ENCODE measurements at regions not wholly inside any gene's neighbourhood (a gene's known extent, or its start where the extent isn't known, plus 50 kb on each side); places are given as distances from the start of the nearest gene placed in this dataset.

- no peak overlapping the region for H3K9ac ChIP-seq (ENCODE audit: insufficient read depth in 1 of 2, low read length in 2 of 2)
- DNase-seq (no peak), ATAC-seq (ENCODE audit: insufficient read depth, low FRiP score) (no peak)
- no peak for TF ChIP-seq CTCF (IDR thresholded peaks at IDR 0.05; ENCODE audit: control extremely low read depth, extremely low read depth)
- H3K9me3 ChIP-seq (ENCODE audit: control insufficient read depth in 4 of 4, insufficient read depth in 3 of 4, low read length in 3 of 4) = no peaks in the 10 kb centered on the region
- H3K27ac ChIP-seq (ENCODE audit: low read depth in 1 of 2, low read length in 1 of 2) = no peak overlapping the region
- H3K4me3 ChIP-seq = no peak overlapping the region
- peaks cover 0 to 12% (median 8%) of the 10 kb centered on the region in 5 donors for H3K4me1 ChIP-seq (ENCODE audit: control insufficient read depth in 5 of 5, insufficient read depth in 5 of 5, low read length in 5 of 5)
- H3K36me3 ChIP-seq (ENCODE audit: control insufficient read depth in 4 of 4, insufficient read depth in 4 of 4, low read length in 4 of 4) = no peaks in the 10 kb centered on the region
- H3K27me3 ChIP-seq (ENCODE audit: control insufficient read depth in 3 of 3, insufficient read depth in 3 of 3, low read length in 2 of 3) = no peaks in the 10 kb centered on the region
Observed at GRCh38 chr11:19661827-19662226, 50.8 kb upstream of the NAV2 start.

GRCh38 chr11:19660076-19660475 lies 52.6 kb upstream of the NAV2 start:
- WGBS, 2 donors = 44 to 50% methylated on average over 5 of the region's 5 CpGs
- Histone ChIP-seq H3K4me1 (ENCODE audit: control insufficient read depth in 5 of 5, insufficient read depth in 5 of 5, low read length in 5 of 5) (peaks cover 0 to 7% (median 3%) of the 10 kb centered on the region in 5 donors), H3K9me3 (ENCODE audit: control insufficient read depth in 4 of 4, insufficient read depth in 3 of 4, low read length in 3 of 4) (no peaks in the 10 kb centered on the region), H3K9ac (ENCODE audit: insufficient read depth in 1 of 2, low read length in 2 of 2) (no peak overlapping the region), H3K4me3 (no peak overlapping the region), H3K27me3 (ENCODE audit: control insufficient read depth in 3 of 3, insufficient read depth in 3 of 3, low read length in 2 of 3) (no peaks in the 10 kb centered on the region), H3K27ac (ENCODE audit: low read depth in 1 of 2, low read length in 1 of 2) (peak overlapping the region in 1 of 2 donors; percentile 32), H3K36me3 (ENCODE audit: control insufficient read depth in 4 of 4, insufficient read depth in 4 of 4, low read length in 4 of 4) (no peaks in the 10 kb centered on the region)
- ATAC-seq (ENCODE audit: insufficient read depth, low FRiP score) = peak; percentile 28
- no peak for DNase-seq
- TF ChIP-seq CTCF (IDR thresholded peaks at IDR 0.05; ENCODE audit: control extremely low read depth, extremely low read depth) = no peak

GRCh38 chr11:19659529-19659928 lies 53.1 kb upstream of the NAV2 start:
- DNase-seq (no peak), ATAC-seq (ENCODE audit: insufficient read depth, low FRiP score) (no peak)
- Histone ChIP-seq H3K27ac (ENCODE audit: low read depth in 1 of 2, low read length in 1 of 2) (no peak overlapping the region), H3K9ac (ENCODE audit: insufficient read depth in 1 of 2, low read length in 2 of 2) (no peak overlapping the region), H3K4me1 (ENCODE audit: control insufficient read depth in 5 of 5, insufficient read depth in 5 of 5, low read length in 5 of 5) (peaks cover 0 to 5% (median 0%) of the 10 kb centered on the region in 5 donors), H3K9me3 (ENCODE audit: control insufficient read depth in 4 of 4, insufficient read depth in 3 of 4, low read length in 3 of 4) (no peaks in the 10 kb centered on the region), H3K27me3 (ENCODE audit: control insufficient read depth in 3 of 3, insufficient read depth in 3 of 3, low read length in 2 of 3) (no peaks in the 10 kb centered on the region), H3K36me3 (ENCODE audit: control insufficient read depth in 4 of 4, insufficient read depth in 4 of 4, low read length in 4 of 4) (no peaks in the 10 kb centered on the region), H3K4me3 (no peak overlapping the region)
- no peak for TF ChIP-seq CTCF (IDR thresholded peaks at IDR 0.05; ENCODE audit: control extremely low read depth, extremely low read depth)

GRCh38 chr11:19658344-19658743 lies 54.3 kb upstream of the NAV2 start:
- H3K4me1 ChIP-seq (ENCODE audit: control insufficient read depth in 5 of 5, insufficient read depth in 5 of 5, low read length in 5 of 5) = peaks cover 0 to 5% (median 0%) of the 10 kb centered on the region in 5 donors
- ATAC-seq (ENCODE audit: insufficient read depth, low FRiP score) = no peak

More at GRCh38 chr11:19658344-19658743, 54.3 kb upstream of the NAV2 start:
- DNase-seq = no peak
- Histone ChIP-seq H3K36me3 (ENCODE audit: control insufficient read depth in 4 of 4, insufficient read depth in 4 of 4, low read length in 4 of 4) (no peaks in the 10 kb centered on the region), H3K9me3 (ENCODE audit: control insufficient read depth in 4 of 4, insufficient read depth in 3 of 4, low read length in 3 of 4) (no peaks in the 10 kb centered on the region), H3K27me3 (ENCODE audit: control insufficient read depth in 3 of 3, insufficient read depth in 3 of 3, low read length in 2 of 3) (no peaks in the 10 kb centered on the region), H3K9ac (ENCODE audit: insufficient read depth in 1 of 2, low read length in 2 of 2) (no peak overlapping the region), H3K4me3 (no peak overlapping the region), H3K27ac (ENCODE audit: low read depth in 1 of 2, low read length in 1 of 2) (no peak overlapping the region)
- TF ChIP-seq CTCF (IDR thresholded peaks at IDR 0.05; ENCODE audit: control extremely low read depth, extremely low read depth) = no peak
- WGBS, 2 donors = 37 to 76% methylated on average over 2 of the region's 2 CpGs

All from lung (tissue), 11 donors.